GM18907 (cell line): ENCODE measurements at regions not wholly inside any gene's neighbourhood (a gene's known extent, or its start where the extent isn't known, plus 50 kb on each side); places are given as distances from the start of the nearest gene placed in this dataset.
"Not testable (repeated sequence)": the region's sequence is repeated elsewhere in the genome, so short reads cannot be mapped to it uniquely, and the experiment has no call there.

Experiments
- ATAC-seq: cut with Tn5 transposase; IDR thresholded peaks from one replicate; pipeline ENCODE4 v1.9.1; 2021; ENCODE audit warnings: mild to moderate bottlenecking, moderate library complexity; ENCODE audit not compliant: unreplicated experiment

- no peak for ATAC-seq
These were observed 56.6 kb downstream of the SLITRK1 start for GRCh38 chr13:83825676-83826075.

GRCh38 chr13:83824560-83824959 is 57.7 kb downstream of the SLITRK1 start:
- no peak for ATAC-seq

- ATAC-seq: no peak
These were observed 58.2 kb downstream of the SLITRK1 start for GRCh38 chr13:83824120-83824519.

- ATAC-seq: no peak
These were observed 62.7 kb downstream of the SLITRK1 start for GRCh38 chr13:83819611-83820010.

- ATAC-seq: no peak
These were observed 63.1 kb downstream of the SLITRK1 start for GRCh38 chr13:83819156-83819555.

GRCh38 chr13:83816081-83816480 is 66.2 kb downstream of the SLITRK1 start:
- no peak for ATAC-seq

GRCh38 chr13:83815598-83815997 is 66.7 kb downstream of the SLITRK1 start:
- ATAC-seq: no peak

GRCh38 chr13:83810136-83810535 is 72.1 kb downstream of the SLITRK1 start:
- no peak for ATAC-seq

- no peak for ATAC-seq
These were observed 77.8 kb downstream of the SLITRK1 start for GRCh38 chr13:83804356-83804962.

- no peak for ATAC-seq
These were observed 83.5 kb downstream of the SLITRK1 start for GRCh38 chr13:83798731-83799130.

- no peak for ATAC-seq
These were observed 85.9 kb downstream of the SLITRK1 start for GRCh38 chr13:83796364-83796763.

- ATAC-seq: no peak
These were observed 87.7 kb downstream of the SLITRK1 start for GRCh38 chr13:83794583-83794982.

GRCh38 chr13:83780227-83780626 is 102.0 kb downstream of the SLITRK1 start:
- ATAC-seq: no peak

GRCh38 chr13:83773961-83774360 is 108.3 kb downstream of the SLITRK1 start:
- ATAC-seq: no peak

- no peak for ATAC-seq
These were observed 116.5 kb downstream of the SLITRK1 start for GRCh38 chr13:83765796-83766195.

- no peak for ATAC-seq
These were observed 120.6 kb downstream of the SLITRK1 start for GRCh38 chr13:83761631-83762030.

GRCh38 chr13:83755210-83755609 is 127.1 kb downstream of the SLITRK1 start:
- not testable (repeated sequence) for ATAC-seq

GRCh38 chr13:83753912-83754624 is 128.2 kb downstream of the SLITRK1 start:
- no peak for ATAC-seq

GRCh38 chr13:83752141-83752540 is 130.1 kb downstream of the SLITRK1 start:
- ATAC-seq: no peak

- ATAC-seq: no peak
These were observed 141.7 kb downstream of the SLITRK1 start for GRCh38 chr13:83740622-83741021.

GRCh38 chr13:83738407-83738806 is 143.9 kb downstream of the SLITRK1 start:
- ATAC-seq: no peak

GRCh38 chr13:83733293-83733692 is 149.0 kb downstream of the SLITRK1 start:
- ATAC-seq: no peak

GRCh38 chr13:83732755-83733154 is 149.5 kb downstream of the SLITRK1 start:
- no peak for ATAC-seq
